Gastroesophageal sphincter (tissue), 3 donors: ENCODE measurements at regions not wholly inside any gene's neighbourhood (a gene's known extent, or its start where the extent isn't known, plus 50 kb on each side); places are given as distances from the start of the nearest gene placed in this dataset.

Source experiments
- POLR2A ChIP-seq, 2 donors: fragments of 450-650 bp; IDR thresholded peaks; one replicate each; pipeline ENCODE4 v1.6.1; 2017; ENCODE audit warnings: antibody characterized with exemption in 2 of 2, mild to moderate bottlenecking in 2 of 2, moderate library complexity in 1 of 2
- TF ChIP-seq, protein P1 (sequence below), 4 experiments: fragments of 200-600 bp in 2 of 4; fragments of 450-650 bp in 2 of 4; sonication (generic) in 1 of 4; IDR thresholded peaks; one replicate each; pipeline ENCODE4 v1.5.1; 2017 to 2019; ENCODE audit warnings: antibody characterized with exemption in 4 of 4, mild to moderate bottlenecking in 2 of 4, moderate library complexity in 2 of 4

DNA sequence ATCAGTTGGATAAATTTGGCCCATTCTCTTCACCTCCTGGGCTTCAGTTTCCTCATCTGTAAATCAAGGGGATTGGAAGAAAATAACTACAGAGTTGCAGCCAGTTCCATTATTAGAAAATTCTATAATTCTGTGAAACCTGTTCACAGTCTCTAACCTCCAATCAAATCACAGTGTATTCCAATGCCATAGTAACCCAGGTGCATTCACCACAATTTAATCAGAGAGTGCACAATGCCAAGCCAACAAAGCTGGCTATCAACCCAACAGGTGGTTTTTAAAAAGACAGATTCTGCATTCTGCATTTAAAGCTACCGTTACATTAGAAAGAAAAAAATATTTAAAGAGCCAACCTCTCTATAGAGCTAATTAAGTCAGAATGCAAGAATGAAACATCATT is 308.6 kb downstream of the RNF144A start:
- TF ChIP-seq, protein P1, sequence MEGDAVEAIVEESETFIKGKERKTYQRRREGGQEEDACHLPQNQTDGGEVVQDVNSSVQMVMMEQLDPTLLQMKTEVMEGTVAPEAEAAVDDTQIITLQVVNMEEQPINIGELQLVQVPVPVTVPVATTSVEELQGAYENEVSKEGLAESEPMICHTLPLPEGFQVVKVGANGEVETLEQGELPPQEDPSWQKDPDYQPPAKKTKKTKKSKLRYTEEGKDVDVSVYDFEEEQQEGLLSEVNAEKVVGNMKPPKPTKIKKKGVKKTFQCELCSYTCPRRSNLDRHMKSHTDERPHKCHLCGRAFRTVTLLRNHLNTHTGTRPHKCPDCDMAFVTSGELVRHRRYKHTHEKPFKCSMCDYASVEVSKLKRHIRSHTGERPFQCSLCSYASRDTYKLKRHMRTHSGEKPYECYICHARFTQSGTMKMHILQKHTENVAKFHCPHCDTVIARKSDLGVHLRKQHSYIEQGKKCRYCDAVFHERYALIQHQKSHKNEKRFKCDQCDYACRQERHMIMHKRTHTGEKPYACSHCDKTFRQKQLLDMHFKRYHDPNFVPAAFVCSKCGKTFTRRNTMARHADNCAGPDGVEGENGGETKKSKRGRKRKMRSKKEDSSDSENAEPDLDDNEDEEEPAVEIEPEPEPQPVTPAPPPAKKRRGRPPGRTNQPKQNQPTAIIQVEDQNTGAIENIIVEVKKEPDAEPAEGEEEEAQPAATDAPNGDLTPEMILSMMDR (IDR thresholded peaks at IDR 0.05), result no peak
- TF ChIP-seq POLR2A (IDR thresholded peaks at IDR 0.05), result no peak
